T-helper 9 cell (primary cell): ENCODE measurements at regions not wholly inside any gene's neighbourhood (a gene's known extent, or its start where the extent isn't known, plus 50 kb on each side); places are given as distances from the start of the nearest gene placed in this dataset.

Experiments
- DNase-seq: peaks from one replicate; pipeline ENCODE4 v3.0.0-alpha.2; 2020

- no peak for DNase-seq
Observed at GRCh38 chr5:82419559-82420332, 141.6 kb upstream of the RPS23 start.

- DNase-seq = no peak
Observed at GRCh38 chr5:82418608-82418950, 140.4 kb upstream of the RPS23 start.

GRCh38 chr5:82417776-82418607 is 139.8 kb upstream of the RPS23 start:
- no peak for DNase-seq

GRCh38 chr5:82416512-82416911 is 138.4 kb upstream of the RPS23 start:
- no peak for DNase-seq

GRCh38 chr5:82414041-82414388 is 135.9 kb upstream of the RPS23 start:
- DNase-seq = no peak

- no peak for DNase-seq
Observed at GRCh38 chr5:82413302-82414040, 135.3 kb upstream of the RPS23 start.

GRCh38 chr5:82408033-82408432 is 129.9 kb upstream of the RPS23 start:
- DNase-seq = no peak

- no peak for DNase-seq
Observed at GRCh38 chr5:82406205-82406773, 128.1 kb upstream of the RPS23 start.

GRCh38 chr5:82405618-82406204 is 127.6 kb upstream of the RPS23 start:
- no peak for DNase-seq

- no peak for DNase-seq
Observed at GRCh38 chr5:82405161-82405560, 127.0 kb upstream of the RPS23 start.

- DNase-seq = no peak
Observed at GRCh38 chr5:82404382-82404945, 126.3 kb upstream of the RPS23 start.

- DNase-seq = no peak
Observed at GRCh38 chr5:82403724-82404123, 125.6 kb upstream of the RPS23 start.

- no peak for DNase-seq
Observed at GRCh38 chr5:82403026-82403425, 124.9 kb upstream of the RPS23 start.

GRCh38 chr5:82399111-82399510 is 121.0 kb upstream of the RPS23 start:
- no peak for DNase-seq

- no peak for DNase-seq
Observed at GRCh38 chr5:82397741-82398320, 119.7 kb upstream of the RPS23 start.

GRCh38 chr5:82396871-82397514 is 118.8 kb upstream of the RPS23 start:
- no peak for DNase-seq

GRCh38 chr5:82396396-82396795 is 118.2 kb upstream of the RPS23 start:
- no peak for DNase-seq

- DNase-seq = no peak
Observed at GRCh38 chr5:82393951-82394350, 115.8 kb upstream of the RPS23 start.

- no peak for DNase-seq
Observed at GRCh38 chr5:82390088-82390487, 111.9 kb upstream of the RPS23 start.

GRCh38 chr5:82389347-82389746 is 111.2 kb upstream of the RPS23 start:
- no peak for DNase-seq

- no peak for DNase-seq
Observed at GRCh38 chr5:82388181-82388580, 110.0 kb upstream of the RPS23 start.

GRCh38 chr5:82387819-82388166 is 109.6 kb upstream of the RPS23 start:
- DNase-seq = no peak
